MM.1S (cell line): ENCODE measurements at regions not wholly inside any gene's neighbourhood (a gene's known extent, or its start where the extent isn't known, plus 50 kb on each side); places are given as distances from the start of the nearest gene placed in this dataset.
A peak's percentile ranks its signal among the peaks of the same experiment; 100 is the strongest.

ENCODE experiments used
- DNase-seq: peaks from one replicate; pipeline ENCODE4 v3.0.0-alpha.2; 2015
- H2AFZ ChIP-seq: fragments of 300-600 bp; sonication (generic); 2 replicates; pipeline ENCODE4 v1.6.0; 2016; ENCODE audit warnings: antibody characterized with exemption, low read length
- H3F3A ChIP-seq: fragments of 300-600 bp; sonication (generic); 2 replicates; pipeline ENCODE4 v1.6.1; 2016; ENCODE audit warnings: mild to moderate bottlenecking, antibody characterized with exemption, low read length, moderate library complexity, mixed read lengths; ENCODE audit not compliant: insufficient read depth
- H3K27ac ChIP-seq: fragments of 300-600 bp; sonication (generic); 2 replicates; pipeline ENCODE4 v1.5.1; 2016; ENCODE audit warnings: mild to moderate bottlenecking, low read length
- H3K27me3 ChIP-seq: fragments of 300-600 bp; sonication (generic); replicated peaks from 2 replicates; pipeline ENCODE4 v1.6.0; 2016; ENCODE audit warnings: low read length; ENCODE audit not compliant: insufficient read depth
- H3K36me3 ChIP-seq: fragments of 300-600 bp; sonication (generic); replicated peaks from 2 replicates; pipeline ENCODE4 v1.6.1; 2016; ENCODE audit warnings: mild to moderate bottlenecking, low read length, mixed read lengths; ENCODE audit not compliant: insufficient read depth
- H3K4me1 ChIP-seq: fragments of 300-600 bp; sonication (generic); 2 replicates; pipeline ENCODE4 v1.6.1; 2016; ENCODE audit warnings: low read length, mixed read lengths
- H3K4me2 ChIP-seq: fragments of 300-600 bp; sonication (generic); 2 replicates; pipeline ENCODE4 v1.6.0; 2016; ENCODE audit warnings: low read depth, low read length
- H3K4me3 ChIP-seq: fragments of 300-600 bp; sonication (generic); 2 replicates; pipeline ENCODE4 v1.5.1; 2016; ENCODE audit warnings: low read length, mixed read lengths
- H3K79me2 ChIP-seq: fragments of 300-600 bp; sonication (generic); 2 replicates; pipeline ENCODE4 v1.6.1; 2016; ENCODE audit warnings: mixed run types, low read length, mixed read lengths
- H3K9ac ChIP-seq: fragments of 300-600 bp; sonication (generic); 2 replicates; pipeline ENCODE4 v1.6.1; 2016; ENCODE audit warnings: low read length, mixed read lengths
- H3K9me2 ChIP-seq: fragments of 300-600 bp; sonication (generic); replicated peaks from 2 replicates; pipeline ENCODE4 v1.6.1; 2016; ENCODE audit warnings: mild to moderate bottlenecking, low read length, mixed read lengths; ENCODE audit not compliant: insufficient read depth
- H3K9me3 ChIP-seq: fragments of 300-600 bp; sonication (generic); replicated peaks from 2 replicates; pipeline ENCODE4 v1.6.1; 2016; ENCODE audit warnings: mild to moderate bottlenecking, low read length, mixed read lengths; ENCODE audit not compliant: insufficient read depth
- H4K20me1 ChIP-seq: fragments of 300-600 bp; sonication (generic); 2 replicates; pipeline ENCODE4 v1.6.1; 2016; ENCODE audit warnings: mild to moderate bottlenecking, low read length, moderate library complexity, mixed read lengths; ENCODE audit not compliant: insufficient read depth
- EZH2 ChIP-seq: fragments of 300-600 bp; sonication (generic); optimal IDR thresholded peaks from 2 replicates; pipeline ENCODE3; 2017; ENCODE audit warnings: low read depth, mild to moderate bottlenecking, antibody characterized with exemption, low read length, mixed read lengths
- EZH2phosphoT487 ChIP-seq: fragments of 300-600 bp; sonication (generic); IDR thresholded peaks from 2 replicates; pipeline ENCODE4 v1.6.1; 2018; ENCODE audit warnings: antibody characterized with exemption, low read length
- TF ChIP-seq, protein P1 (sequence below): fragments of 300-600 bp; sonication (generic); IDR thresholded peaks from 2 replicates; pipeline ENCODE4 v1.5.1; 2016; ENCODE audit warnings: antibody characterized with exemption, low read length, mixed read lengths

DNA sequence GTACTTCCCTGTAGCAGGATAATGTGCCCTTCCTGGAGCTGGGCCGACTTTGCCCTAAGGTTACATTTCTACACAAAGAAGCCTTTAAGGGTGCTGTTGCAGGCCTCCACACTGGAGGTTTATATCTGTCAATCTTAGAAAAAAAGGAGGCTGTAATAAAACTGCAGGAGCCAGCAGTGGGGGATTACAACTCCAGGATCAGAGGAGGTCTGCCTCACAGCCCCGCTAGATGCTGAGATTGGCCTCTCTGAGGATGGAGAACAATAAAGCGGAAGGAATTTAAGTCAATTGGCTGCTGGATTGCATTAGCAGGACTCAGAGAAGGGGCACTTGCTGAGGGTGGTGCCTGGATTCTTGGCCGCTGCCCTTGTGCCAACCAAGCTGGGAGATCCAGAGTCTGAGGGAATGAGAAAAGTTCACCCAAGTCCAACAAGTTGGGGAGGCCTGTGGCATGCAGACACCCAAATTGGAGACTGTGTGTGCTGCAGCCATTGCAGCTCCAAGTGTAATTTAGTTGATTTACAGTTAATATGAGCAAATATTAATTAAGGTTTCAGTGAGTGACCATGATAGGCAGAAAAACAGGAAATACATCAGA lies 99.0 kb upstream of the SSBP2 start:
- Histone ChIP-seq H3K4me2 (peak overlapping the region; percentile 61; the same call in 1 of the 2 replicates), H4K20me1 (no peaks in the 10 kb centered on the region), H3K36me3 (no peaks in the 10 kb centered on the region), H3K9me3 (no peaks in the 10 kb centered on the region), H3K79me2 (peaks cover 5% of the 10 kb centered on the region; the same call in 1 of the 2 replicates), H3K27me3 (no peaks in the 10 kb centered on the region), H3K27ac (peak overlapping the region; percentile 98; the same call in 1 of the 2 replicates), H3F3A (peaks cover 34% of the 10 kb centered on the region), H2AFZ (peak overlapping the region; percentile 52; the same call in 1 of the 2 replicates), H3K4me3 (no peak overlapping the region), H3K9me2 (no peaks in the 10 kb centered on the region), H3K9ac (no peak overlapping the region), H3K4me1 (peaks cover 35% of the 10 kb centered on the region)
- TF ChIP-seq, protein P1, sequence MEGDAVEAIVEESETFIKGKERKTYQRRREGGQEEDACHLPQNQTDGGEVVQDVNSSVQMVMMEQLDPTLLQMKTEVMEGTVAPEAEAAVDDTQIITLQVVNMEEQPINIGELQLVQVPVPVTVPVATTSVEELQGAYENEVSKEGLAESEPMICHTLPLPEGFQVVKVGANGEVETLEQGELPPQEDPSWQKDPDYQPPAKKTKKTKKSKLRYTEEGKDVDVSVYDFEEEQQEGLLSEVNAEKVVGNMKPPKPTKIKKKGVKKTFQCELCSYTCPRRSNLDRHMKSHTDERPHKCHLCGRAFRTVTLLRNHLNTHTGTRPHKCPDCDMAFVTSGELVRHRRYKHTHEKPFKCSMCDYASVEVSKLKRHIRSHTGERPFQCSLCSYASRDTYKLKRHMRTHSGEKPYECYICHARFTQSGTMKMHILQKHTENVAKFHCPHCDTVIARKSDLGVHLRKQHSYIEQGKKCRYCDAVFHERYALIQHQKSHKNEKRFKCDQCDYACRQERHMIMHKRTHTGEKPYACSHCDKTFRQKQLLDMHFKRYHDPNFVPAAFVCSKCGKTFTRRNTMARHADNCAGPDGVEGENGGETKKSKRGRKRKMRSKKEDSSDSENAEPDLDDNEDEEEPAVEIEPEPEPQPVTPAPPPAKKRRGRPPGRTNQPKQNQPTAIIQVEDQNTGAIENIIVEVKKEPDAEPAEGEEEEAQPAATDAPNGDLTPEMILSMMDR = no peak
- TF ChIP-seq EZH2phosphoT487 (no peak), EZH2 (no peak)
- no peak for DNase-seq

DNA sequence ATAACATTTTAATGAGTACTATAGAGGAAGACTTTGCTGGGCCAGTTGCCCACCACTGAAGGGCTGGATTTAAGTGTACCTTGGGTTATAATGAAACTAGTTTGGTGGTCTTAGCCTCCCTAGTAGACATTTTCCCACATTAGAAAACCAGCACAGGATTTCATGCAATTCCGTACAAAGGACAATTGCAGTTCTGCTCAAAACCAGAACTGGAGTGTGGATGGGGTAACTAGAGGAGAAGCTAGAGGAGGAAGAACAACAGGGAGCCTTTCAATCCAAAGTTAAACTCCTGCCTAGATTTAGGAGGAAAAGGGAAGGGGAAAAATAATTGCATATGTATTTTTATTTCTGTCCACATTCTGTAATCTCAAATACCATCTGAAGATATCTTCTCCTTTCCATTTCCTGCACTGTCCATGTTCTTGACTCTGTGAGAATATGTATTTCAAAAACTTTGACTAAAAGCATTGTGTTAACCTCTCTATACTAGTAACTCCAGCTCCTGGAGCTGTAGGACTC lies 97.5 kb upstream of the SSBP2 start:
- no peak overlapping the region for H3K9ac ChIP-seq
- TF ChIP-seq EZH2phosphoT487 = no peak
- no peak for TF ChIP-seq EZH2
- TF ChIP-seq, protein P1 = no peak
- H3K79me2 ChIP-seq = no peaks in the 10 kb centered on the region
- DNase-seq = no peak
- H3K9me2 ChIP-seq = no peaks in the 10 kb centered on the region
- peaks cover 26% of the 10 kb centered on the region for H3K4me1 ChIP-seq
- peaks cover 19% of the 10 kb centered on the region for H3F3A ChIP-seq
- no peaks in the 10 kb centered on the region for H4K20me1 ChIP-seq
- H3K27ac ChIP-seq = no peak overlapping the region
- no peaks in the 10 kb centered on the region for H3K36me3 ChIP-seq
- H3K4me2 ChIP-seq = no peak overlapping the region
- no peaks in the 10 kb centered on the region for H3K9me3 ChIP-seq
- H3K4me3 ChIP-seq = no peak overlapping the region
- H3K27me3 ChIP-seq = no peaks in the 10 kb centered on the region
- H2AFZ ChIP-seq = no peak overlapping the region

DNA sequence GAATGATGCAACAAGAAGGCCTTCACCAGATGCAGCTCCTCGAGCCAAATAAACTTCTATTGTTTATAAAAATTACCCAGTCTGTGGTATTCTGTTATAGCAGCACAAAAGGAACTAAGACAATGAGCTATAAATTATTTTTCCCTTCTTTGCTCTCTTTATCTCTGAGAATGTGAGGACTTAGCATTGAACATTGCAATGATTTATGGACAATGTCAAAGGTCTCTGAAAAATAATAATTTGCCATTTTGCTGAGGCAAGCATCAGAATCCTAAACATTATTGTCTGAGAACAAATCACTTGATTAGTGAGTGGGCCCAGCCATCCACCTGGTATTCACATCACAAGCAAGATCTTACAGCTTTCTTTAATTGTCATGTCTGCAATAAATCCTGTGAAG lies 95.4 kb upstream of the SSBP2 start:
- no peaks in the 10 kb centered on the region for H4K20me1 ChIP-seq
- H2AFZ ChIP-seq = no peak overlapping the region
- peaks cover 3% of the 10 kb centered on the region; the same call in 1 of the 2 replicates for H3F3A ChIP-seq
- no peak overlapping the region for H3K4me3 ChIP-seq
- no peak for DNase-seq
- TF ChIP-seq EZH2phosphoT487 (no peak), EZH2 (no peak)
- TF ChIP-seq, protein P1 = no peak
- H3K9ac ChIP-seq = no peak overlapping the region
- no peak overlapping the region for H3K4me2 ChIP-seq
- H3K4me1 ChIP-seq = peaks cover 16% of the 10 kb centered on the region
- H3K79me2 ChIP-seq = no peaks in the 10 kb centered on the region
- H3K9me3 ChIP-seq = no peaks in the 10 kb centered on the region
- H3K9me2 ChIP-seq = no peaks in the 10 kb centered on the region
- no peak overlapping the region for H3K27ac ChIP-seq
- no peaks in the 10 kb centered on the region for H3K27me3 ChIP-seq
- no peaks in the 10 kb centered on the region for H3K36me3 ChIP-seq
